ENCODE measurements at regions not wholly inside any gene's neighbourhood (a gene's known extent, or its start where the extent isn't known, plus 50 kb on each side); places are given as distances from the start of the nearest gene placed in this dataset.

DNA sequence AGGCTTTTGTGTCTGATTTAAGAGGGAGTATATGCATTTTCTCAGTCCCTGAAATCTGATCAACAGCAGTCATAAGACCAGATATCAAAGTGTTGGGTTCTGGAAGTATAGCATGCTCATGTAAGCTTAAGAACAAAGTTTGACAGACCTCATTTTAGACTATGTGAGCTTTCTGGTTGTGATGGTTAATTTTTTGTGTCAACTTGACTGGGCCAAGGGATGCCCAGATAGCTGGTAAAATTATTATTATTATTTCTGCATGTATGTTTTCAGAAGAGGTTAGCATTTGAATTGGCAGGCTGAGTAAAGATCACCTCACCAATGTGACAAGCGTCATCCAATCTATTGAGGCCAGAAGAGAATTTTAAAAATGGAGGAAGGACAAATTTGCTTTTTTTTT, 63.5 kb upstream of the FRMD4A start:
- DNase-seq (ENCODE audit: low spot score), result no peak

DNA sequence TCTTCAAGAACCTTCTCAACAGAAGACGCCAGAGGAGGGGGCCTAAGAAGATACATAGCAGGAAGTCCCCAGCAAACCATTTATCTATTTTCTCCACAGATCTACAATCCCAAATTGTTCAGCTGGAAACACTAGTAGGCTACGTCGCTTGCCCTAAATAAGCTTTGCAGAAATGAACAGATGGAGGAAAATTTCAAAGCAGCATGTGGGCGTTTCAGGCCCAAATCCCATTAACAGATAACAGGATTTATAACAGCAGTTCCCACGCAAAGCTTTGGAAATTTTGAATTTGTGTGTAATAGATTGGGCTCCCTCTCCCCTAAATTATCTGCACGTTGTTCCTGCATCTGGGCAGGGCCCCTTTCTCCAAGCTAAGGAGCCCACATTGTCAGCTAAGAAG, 60.6 kb upstream of the FRMD4A start:
- no peak for DNase-seq (ENCODE audit: low spot score)

DNA sequence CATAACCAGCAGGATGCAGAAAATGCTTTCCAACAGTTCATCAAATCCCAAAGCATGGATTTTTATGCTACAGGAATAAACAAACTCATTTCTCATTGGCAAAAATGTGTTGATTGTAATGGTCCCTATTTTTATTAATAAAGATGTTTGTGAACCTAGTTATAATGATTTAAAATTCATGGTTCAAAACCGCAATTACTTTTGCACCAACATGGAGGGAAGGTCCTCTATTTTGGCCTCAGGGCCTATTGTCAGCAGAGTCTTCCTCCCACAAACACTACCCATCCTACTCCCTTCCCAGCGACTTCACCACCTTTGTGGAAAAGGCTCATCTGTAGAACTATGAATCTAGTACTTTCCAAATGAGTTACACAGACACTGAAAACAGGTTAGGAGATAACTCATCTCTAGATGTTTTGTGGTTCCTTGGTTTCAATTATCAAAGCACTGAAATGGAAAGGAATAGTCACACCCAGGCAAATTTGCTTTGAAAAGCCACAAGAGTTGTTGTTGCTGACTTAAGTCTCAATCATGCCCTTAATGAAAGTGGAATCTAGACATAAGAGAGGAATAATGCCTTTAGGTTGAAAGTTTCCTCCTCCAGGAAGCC, 59.4 kb upstream of the FRMD4A start:
- no peak for DNase-seq (ENCODE audit: low spot score)

DNA sequence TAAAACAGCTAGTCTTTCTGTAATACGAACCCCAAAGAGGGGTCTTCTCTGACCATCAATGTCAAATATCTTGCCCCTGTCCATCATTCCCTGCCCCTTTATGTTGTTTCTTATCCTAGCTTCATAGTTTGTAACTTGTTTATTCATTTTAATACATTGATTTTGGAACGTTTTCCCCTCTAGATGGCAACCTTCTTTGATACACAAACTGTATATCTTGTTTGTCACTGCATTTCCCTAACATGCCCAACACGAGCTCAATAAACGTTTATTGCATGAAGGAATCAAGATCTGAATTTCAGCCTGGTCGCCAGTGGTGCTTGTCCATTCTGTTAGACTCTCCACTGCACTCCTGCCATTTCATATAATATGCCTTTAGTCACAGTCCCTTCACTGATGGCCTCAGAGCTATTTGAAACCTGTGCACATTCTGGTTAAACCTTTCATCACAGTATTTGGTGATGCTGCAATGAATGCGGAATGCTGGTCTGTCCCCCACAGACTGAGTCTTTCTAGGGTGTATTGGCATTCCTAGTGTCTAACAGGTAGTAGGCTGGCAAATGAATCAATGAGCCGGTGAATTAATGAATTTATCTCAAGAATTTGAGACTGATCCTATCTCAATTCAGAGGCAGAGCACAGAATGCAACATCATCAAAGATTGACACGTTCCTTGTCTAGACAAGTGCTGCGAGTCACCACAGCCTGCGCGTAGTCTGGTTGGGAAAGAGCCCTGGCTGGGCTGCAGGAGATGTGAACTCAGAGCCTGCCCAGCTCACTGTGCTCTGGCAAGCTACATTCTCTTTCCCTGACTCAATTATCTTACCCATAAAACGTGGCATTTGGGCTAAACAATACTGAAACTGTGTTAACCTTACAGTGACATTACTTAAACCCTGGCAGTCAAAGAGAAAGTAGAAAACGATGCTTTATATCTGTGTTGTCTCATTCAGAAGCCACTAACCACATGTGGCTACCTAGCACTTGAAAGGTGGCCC, 55.2 kb upstream of the FRMD4A start:
- no peak for DNase-seq (ENCODE audit: low spot score)

DNA sequence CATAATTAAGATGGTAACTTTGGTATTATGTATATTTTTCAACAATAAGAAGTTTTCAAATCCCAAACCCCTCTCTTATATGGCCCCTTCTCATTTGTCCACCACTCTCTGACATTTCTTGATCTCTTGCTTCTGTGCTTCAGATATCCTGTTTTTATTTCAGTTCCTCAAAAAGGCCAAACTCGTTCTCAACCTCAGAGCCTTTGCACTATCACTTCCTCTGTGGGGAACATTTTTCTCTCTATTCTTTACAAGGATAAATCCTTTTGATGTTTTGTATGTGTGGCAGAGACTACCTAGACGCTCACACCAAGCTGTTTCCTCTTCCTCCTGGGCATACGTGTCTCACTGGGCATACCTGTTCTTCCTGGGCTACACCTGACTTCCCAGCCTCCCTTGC, 54.2 kb upstream of the FRMD4A start:
- no peak for DNase-seq (ENCODE audit: low spot score)

DNA sequence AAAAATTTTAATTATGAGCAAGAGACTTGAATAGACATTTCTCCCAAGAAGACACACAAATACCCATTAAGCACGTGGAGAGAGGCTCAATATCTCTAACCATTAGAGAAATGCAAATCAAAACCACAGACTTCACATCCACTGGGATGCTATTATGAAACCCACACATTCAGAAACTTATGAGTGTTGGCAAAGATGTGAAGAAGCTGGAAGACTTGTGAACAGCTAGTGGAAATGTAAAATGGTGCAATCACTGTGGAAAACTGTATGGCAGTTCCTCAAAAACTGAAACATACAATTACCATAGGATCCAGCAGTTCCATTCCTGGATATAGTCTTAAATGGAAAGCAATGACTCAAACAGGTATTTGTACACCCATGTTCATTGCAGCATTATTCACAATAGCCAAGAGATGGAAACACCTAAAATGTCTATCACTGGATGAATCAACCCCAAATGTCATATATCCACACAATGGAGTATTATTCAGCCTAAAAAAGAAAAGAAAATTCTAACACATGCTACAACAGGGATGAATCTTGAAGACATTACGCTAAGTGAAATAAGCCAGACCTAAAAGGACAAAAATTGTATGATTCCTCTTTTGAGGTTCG, 53.5 kb upstream of the FRMD4A start:
- no peak for DNase-seq (ENCODE audit: low spot score)

DNA sequence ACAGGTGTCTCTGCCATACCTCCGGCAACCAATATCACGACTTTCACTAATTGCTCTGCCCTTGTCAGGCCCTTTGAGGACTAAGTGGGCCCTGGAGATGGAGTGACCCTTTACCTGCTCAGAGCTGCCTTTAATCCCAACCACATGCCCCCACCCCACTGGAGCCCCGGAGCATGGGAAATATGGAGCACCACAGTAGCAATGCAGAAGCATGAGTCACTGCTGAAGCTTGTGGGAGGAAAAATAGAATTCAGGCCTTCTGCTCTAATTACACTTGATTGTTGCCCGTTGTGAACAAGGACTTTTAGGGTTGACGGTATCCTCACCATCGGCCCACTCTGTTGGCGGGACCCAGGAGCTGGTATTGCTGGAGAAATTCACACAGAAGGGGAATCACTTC, 52.5 kb upstream of the FRMD4A start:
- DNase-seq (ENCODE audit: low spot score), result no peak

- DNase-seq (ENCODE audit: low spot score), result no peak
These were observed 51.8 kb upstream of the FRMD4A start for GRCh38 chr10:14382531-14382930.

DNA sequence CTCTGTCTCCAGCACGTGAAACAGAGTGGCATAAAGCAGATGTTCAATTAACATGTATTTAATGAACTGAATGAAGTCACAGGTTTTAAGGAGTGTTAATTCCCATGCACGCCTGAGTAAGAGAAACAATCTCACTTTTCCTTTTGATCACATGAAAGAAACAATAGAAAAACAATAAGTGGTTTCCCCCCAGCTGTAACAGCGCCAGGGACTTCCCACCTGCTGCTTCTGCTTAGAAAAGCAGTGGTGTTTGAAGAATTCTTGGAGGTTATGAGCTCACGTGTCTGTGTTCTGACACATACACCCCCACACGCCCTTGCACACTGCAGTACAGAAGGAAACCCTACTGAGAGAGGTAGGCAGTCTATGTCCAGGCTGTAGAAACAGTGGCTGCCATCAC, 51.3 kb upstream of the FRMD4A start:
- DNase-seq (ENCODE audit: low spot score), result no peak

DNA sequence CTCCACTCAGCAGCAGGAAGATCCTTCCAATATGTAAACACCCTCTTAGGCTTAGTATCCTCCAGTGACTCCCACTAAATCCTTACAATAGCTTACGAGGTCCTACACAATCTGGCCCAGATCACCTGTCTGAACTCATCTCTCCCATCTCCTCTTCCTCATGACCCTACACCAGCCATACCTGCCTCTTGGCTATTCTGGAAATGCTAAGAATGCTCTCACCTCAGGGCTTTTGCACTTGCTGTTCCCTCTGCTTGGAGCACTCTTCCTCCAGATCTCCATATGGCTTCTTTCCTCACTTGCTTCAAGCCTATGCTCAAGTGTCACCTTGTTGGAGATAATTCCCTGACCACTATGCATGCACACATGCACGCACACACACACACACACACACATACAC, 50.8 kb upstream of the FRMD4A start:
- no peak for DNase-seq (ENCODE audit: low spot score)

- DNase-seq (ENCODE audit: low spot score), result peak; percentile 84
These were observed 50.0 kb upstream of the FRMD4A start for GRCh38 chr10:14380746-14381145.
